Erythroblast (primary cell): ENCODE measurements at regions not wholly inside any gene's neighbourhood (a gene's known extent, or its start where the extent isn't known, plus 50 kb on each side); places are given as distances from the start of the nearest gene placed in this dataset.

Experiments used
- GATA1 ChIP-seq: IDR thresholded peaks from 2 replicates; pipeline ENCODE4 v1.6.1; 2011; ENCODE audit warnings: low read depth, mild to moderate bottlenecking, control low read depth, low read length, moderate library complexity
- POLR2A ChIP-seq: IDR thresholded peaks from 2 replicates; pipeline ENCODE4 v1.6.1; 2011; ENCODE audit warnings: mild to moderate bottlenecking, low read length

- TF ChIP-seq POLR2A (no peak), GATA1 (no peak)
Measured at GRCh38 chr22:47280301-47280700, 517.9 kb downstream of the TBC1D22A start.
